ENCODE measurements at regions not wholly inside any gene's neighbourhood (a gene's known extent, or its start where the extent isn't known, plus 50 kb on each side); places are given as distances from the start of the nearest gene placed in this dataset.
"Not testable (repeated sequence)": the region's sequence is repeated elsewhere in the genome, so short reads cannot be mapped to it uniquely, and the experiment has no call there.

DNA sequence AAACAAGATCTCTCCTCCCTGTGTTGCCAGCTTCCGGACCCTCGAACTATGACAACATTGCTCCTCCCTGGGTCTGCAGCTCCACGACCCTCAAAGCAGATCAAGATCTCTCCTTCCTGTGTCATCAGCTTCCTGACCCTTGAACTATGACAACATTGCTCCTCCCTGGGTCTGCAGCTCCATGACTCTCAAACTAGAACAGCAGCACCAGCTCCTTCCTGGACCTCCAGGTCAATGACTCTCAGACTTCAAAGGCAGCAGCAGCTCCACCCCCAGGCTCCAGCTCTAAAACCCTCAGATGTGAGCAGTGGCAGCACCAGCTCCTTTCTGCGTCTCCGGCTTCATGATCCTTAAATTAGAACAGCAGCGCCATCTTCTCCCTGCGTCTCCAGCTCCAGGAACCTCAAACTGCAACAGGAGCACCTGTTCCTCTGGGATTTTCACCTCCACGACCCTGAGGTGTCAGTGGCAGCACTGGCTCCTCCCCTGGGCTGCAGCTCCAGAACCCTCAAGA lies 341.0 kb upstream of the SULF2 start:
- no peak for ATAC-seq

DNA sequence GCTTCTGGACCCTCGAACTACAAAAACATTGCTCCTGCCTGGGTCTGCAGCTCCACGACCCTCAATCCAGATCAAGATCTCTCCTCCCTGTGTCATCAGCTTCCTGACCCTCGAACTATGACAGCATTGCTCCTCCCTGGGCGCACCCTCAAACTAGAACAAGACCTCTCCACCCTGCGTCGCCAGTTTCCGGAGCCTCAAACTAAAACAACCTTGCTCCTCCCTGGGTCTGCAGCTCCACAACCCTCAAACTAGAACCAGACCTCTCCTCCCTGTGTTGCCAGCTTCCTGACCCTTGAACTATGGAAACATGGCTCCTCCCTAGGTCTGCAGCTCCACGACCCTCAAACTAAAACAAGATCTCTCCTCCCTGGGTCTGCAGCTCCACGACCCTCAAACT lies 339.7 kb upstream of the SULF2 start:
- DNase-seq (no peak), ATAC-seq (no peak)

More for the DNA sequence above, 341.0 kb upstream of the SULF2 start:
- no peak for DNase-seq

DNA sequence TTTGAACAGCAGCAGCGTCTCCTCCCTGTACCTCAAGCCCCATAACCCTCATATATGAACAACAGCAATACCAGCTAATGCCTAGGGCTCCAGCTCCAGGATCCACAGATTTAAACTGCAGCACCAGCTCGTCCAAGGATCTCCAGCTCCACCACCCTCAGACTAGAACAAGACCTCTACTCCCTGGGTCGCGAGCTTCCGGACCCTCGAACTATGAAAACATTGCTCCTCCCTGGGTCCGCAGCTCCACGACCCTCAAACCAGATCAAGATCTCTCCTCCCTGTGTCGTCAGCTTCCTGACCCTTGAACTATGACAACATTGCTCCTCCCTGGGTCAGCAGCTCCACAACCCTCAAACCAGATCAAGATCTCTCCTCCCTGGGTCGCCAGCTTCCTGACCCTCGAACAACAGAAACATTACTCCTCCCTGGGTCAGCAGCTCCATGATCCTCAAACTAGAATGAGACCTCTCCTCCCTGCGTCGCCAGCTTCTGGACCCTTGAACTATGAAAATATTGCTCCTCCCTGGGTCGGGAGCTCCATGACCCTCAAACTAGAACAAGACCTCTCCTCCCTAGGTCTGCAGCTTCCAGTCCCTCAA lies 339.0 kb upstream of the SULF2 start:
- no peak for ATAC-seq
- no peak for DNase-seq

DNA sequence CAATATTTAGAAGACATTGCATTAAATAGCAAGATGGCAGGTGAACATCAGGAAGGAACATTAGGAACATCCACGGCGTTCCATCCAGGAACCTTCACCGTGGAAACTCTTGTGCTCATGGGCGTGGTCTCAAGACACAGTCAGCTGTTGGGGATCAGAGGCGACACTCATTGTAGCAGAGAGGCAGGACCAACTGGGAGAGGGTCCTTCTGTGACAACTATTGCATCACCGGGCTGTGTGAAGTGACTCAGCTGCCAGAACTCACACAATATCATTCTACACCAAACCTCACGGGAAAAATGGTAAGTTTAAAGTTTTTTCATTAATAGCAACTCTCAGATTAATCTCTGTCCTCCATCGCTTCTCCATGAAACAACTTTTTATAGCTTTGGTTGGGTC lies 334.8 kb upstream of the SULF2 start:
- ATAC-seq = no peak

DNA sequence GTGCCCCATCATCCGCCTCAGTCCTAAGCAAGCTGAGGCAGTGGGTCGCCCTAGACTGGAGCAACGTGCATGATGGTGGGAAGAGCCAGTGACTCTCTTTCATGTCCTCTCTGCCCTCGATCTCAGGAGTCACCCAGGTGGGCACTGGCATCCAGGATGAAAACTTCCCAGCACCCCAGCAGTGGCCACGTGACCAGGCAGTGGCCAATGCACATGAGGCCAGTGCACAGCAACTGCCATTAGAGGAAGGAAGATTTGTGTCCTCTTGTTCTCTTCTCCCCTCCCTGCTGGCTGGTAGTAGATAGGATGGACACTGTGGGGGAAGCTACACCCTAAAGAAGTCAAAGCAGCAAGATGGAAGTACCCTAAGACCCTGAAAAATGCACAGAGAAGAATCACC lies 334.1 kb upstream of the SULF2 start:
- DNase-seq, ATAC-seq: not testable (repeated sequence)

More for the DNA sequence above, 334.8 kb upstream of the SULF2 start:
- no peak for DNase-seq

DNA sequence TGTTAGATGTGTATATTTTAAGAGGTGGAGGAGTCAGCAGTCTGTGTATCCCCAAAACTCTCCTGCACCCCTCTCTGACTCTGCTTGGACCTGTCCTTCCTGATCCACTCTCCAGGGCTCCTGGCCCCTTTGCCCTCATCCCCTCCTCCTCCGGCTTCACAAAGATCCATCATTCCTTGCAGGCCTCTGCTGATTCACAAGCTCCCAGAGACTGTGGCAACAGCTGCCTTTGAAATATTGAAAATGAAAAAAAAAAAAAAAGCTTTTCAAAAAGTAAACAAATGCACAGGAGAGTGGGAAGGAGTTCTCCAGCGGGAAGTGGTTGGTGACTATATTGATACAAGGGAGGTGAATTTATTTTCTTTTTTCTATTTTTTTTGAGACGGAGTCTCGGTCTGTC lies 330.2 kb upstream of the SULF2 start:
- ATAC-seq (no peak), DNase-seq (no peak)

DNA sequence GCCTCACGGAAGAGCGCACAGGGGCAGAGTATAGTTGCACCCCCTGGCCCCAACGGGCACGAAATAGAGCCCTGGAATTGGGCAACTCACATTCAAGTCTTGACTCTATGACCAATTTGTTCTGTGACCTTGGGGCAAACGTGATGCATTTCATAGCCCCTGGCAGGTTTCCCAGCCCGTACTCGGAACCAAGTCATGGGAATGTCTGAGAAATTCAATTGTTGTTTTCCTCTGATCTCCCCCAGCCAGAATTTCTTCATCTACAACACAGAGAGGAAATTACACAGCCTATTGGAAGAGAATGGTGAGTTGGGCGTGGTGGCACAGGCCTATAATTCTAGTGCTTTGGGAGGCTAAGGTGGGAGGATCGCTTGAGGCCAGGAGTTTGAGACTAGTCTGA lies 322.3 kb upstream of the SULF2 start:
- no peak for DNase-seq
- ATAC-seq = no peak

DNA sequence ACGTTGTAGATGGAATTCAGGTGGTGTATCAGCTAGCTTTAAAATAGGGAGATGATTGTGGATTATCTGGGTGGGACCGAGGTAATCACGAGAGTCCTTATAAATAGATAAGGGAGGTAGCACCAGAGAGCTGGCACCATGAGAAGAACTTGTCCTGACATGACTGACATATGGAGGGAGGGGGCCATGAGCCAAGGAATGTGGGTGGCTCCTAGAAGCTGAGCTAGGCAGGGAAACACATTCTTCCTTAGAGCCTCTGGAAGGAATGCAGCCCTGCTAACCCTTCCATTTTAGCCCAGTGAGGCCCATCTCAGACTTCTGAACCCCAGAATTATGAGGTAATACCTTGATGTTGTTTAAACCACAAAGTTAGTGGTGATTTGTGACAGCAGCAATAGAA lies 321.1 kb upstream of the SULF2 start:
- no peak for ATAC-seq
- DNase-seq = no peak

DNA sequence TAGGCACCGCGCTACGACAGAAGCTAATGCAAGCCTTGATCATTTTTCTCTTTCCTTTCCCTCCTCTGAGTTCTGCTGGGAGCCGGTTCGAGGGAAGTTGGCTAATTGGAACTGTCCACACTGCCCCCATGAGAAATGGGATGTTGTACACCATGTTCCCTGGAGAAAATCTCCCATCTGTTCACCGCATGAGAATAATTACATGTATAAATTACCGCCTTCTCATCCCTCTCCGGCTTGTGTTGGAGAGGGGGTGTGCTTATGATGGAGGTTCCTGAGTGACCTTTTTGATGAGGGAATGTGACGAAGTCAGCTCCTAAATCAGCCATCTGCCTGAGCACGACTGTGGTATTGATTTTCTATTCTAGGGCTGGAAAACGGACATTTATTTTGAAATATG lies 320.2 kb upstream of the SULF2 start:
- DNase-seq (no peak), ATAC-seq (no peak)

DNA sequence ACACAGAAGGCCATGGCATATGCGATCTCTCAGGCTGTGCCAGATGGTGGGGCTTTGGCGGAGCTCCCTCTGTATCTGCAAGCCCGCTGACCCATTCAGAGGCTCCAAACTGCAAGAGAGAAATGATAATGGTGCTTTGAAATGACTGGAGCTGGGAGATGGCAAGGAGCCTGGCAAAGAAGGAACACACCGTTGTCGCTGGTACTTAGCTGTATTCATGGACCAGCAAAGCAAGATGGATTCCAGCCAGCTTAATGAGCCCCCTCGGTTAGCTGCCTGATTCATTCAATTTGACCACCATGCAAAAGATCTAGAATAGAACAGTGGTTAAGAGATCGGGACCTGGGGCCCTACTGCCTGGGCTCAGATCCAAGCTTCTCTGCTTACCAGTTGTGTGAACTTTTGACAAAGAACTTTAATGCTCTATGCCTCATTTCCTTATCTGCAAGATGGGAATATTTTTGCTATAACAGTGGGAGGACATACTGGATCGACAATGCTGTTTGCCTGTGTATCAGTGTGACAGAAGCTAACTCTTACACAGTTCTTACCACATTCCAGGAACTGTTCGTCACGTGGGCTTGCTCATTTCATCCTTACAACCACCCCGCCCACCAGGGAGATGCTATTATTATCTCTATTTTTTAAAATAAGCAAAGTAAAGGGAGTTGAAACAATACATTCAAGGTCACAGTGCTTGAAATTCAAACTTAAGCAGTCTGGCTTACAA lies 317.8 kb upstream of the SULF2 start:
- DNase-seq (no peak), ATAC-seq (no peak)

DNA sequence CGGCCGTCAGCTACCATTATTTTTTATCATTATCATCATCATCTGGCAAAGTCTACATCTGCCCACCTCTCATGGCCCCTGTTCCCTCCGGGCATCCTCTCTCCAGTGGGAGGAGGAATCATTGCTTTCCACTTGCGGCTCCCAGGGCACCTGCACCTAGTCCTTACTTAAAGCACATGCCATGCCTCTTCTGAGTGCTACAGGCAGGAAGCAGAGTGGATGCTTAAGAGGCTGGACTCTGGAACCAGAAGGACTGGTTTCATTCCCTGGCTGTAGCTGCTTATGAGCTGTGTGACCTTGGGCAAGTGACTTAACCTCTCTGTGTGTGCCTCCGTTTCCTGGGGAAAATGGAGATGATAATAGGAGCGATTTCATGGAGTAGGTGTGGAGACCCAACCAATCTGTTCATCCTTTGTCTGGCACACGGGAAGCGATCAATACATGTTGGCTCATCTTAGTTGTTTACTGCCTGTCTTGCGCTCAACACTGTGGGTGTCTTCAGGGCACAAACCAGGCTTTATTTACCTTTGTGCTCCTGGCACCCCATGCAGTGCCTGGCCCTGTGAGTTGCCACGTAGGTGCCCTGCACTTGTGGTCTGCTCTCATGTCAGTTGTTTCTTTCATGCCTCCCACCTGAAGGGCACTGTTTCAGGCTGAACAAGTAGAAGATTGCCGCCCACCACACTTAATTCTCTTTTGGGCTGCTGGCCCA lies 317.0 kb upstream of the SULF2 start:
- no peak for ATAC-seq
- no peak for DNase-seq

DNA sequence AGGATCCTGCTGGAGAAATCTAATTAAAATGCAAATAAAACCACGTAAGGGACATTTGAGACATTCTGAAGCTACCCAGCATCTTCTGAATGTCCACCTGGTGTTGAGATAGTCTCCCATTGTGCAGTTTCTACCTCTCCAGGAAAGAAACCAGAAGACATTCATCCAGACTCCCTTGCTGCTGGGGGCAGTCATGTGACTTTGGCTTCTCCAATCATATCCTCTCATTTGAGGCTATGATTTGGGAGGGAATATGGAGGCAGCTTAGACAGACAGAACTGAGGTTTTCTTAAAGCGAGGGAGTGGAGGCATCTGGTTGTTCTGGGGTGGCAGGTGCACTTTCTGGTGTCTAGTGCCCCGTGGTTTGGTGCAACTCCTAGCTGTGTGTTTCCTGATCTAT lies 315.2 kb upstream of the SULF2 start:
- DNase-seq (no peak), ATAC-seq (no peak)

DNA sequence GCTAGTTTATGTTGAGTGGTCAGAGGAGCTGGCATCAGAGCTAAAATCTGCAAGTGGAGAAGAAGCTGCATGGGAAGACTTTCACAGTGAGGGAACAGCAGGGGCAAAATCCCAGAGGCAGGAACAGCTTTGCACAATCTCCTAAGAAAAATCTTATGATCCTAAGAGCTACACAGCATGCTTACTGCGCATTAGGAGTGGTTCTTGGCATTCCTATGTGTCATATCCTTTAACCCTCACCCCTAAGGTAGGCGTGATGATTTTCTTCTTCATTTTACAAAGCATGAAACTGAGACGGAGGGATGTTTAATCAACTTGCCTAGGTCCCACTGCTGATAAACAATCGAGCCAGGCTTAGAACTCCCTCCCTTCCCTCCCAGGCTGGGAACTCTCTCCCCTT lies 313.6 kb upstream of the SULF2 start:
- DNase-seq (no peak), ATAC-seq (no peak)

DNA sequence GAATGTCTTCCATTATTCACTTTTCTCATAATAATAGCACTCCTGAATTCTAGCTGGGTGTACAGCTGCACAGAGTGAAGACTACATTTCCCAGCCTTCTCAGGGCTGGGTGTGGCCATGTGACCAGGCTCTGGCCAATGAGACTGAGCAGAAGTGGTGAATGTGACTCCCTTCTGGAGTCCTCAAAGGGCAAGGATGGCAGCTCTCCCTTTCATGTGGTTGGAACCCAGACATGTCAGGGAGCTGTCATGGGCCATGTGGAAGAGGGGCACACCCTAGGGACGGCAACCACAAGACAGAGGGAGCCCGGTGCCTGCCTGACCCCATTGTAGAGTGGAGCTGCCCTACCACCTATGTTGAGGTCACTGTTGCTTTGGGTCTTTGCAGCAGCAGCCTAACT lies 312.8 kb upstream of the SULF2 start:
- peak; percentile 28 for ATAC-seq
- DNase-seq = no peak

DNA sequence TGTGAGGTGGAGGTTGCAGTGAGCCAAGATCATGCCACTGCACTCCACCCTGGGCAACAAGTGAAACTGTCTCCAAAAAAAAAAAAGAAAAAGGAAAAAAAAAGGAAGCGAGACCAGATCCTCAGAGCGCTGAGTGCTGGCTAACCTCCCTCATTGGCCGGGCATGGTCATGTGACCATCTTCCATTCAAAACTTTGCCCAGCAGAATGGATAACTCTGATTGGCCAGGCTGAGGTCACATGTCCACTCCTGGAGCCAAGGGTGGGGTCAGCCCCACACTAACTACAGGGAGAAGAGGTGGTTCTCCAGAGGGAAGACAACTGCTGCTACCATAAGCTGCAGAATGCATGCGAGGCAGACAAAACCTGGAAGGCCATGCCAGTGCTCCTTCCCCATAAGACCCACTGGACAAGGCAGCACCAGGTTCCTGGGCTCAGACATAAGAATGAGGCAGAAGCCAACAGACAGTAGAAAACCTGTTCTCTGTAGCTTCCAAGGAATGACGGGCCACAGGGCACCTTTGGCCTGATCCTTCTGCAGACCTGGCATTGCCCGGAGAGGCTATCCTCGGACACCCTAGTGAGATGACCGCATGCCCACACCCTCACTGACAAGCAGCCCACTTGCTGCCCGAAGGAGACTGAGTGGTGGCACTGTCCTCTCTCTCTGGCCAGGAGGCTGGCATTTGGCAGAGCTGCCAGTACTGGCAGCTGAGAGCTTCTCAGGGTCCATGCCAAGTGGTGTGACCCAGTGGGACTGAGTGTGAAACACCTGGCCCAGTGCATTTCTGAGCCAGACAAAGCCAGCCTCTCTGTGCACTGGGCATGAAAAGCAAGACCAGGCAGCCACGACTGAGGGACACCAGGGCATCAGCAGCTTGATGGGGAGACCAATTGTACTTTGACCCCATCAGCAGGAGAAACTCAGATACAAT lies 311.9 kb upstream of the SULF2 start:
- DNase-seq = no peak
- no peak for ATAC-seq

DNA sequence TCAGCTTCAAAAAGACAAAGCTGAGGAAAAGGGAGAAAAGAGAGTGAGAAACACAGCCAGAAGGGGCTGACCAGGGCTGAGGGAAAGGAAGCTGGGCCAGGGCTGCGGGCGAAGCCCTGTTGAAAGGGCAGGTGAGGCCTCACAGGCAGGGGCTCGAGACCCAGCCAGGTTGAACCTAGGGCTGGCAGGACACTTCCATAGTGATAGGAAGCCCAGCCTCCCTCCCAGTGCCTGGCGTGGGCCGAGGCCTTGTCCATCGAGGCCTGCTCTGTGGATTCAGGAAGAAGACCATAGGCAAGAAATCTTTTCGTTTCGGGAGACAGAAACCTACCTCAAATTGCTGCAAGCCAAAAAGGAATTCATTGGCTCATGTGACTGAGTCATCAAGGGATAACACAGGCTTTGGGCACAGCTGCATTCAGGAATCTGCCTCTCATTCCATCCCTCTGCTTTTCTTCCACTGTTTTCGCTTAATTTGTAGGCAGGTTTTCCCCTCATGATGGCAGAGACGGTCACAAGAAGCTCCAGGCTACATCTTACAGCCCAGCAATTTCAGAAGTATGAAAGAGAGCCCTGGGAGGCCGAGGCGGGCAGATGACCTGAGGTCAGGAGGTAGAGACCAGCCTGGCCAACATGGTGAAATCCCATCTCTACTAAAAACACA lies 311.1 kb upstream of the SULF2 start:
- DNase-seq = no peak
- no peak for ATAC-seq

DNA sequence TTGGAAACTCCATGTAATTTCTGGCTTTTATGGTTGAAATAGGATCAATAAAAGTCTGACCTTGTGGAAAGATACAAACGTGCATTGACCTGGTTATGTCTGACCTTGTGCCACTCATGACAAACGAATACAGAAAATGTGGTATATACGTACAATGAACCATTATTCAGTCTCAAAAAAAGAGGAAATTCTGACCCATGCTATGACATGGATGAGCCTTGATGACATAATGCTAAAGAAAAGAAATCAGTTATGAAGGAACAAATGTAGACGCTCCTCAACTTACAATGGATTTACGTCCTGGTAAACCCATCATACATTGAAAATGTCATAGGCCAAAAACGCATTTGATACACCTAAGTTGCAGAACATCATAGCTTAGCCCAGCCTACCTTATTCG lies 309.7 kb upstream of the SULF2 start:
- no peak for DNase-seq

DNA sequence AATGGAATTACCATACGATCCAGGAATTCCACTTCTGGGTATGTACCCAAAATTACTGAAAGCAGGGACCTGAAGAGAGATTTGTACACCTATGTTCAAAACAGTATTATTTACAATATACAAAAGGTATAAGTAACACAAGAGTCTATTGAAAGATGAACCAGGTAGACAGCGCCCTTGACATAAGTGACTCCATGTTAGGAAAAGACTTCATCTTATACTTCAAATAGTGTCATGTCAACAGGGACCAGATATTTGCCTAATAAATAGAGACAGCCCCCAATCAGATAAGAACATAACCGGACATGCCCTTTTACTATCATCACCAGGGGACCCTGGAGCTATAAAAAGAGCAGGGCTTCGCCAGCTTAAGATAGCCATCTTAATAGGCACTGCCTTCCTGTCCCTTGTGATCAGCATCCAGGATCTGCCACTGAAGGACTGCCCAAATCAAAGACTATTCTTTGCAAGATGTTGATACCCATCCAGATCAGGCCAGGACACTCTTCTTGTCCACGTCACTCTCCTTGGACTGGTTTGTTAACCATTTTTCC lies 309.0 kb upstream of the SULF2 start:
- DNase-seq (no peak), ATAC-seq (no peak)

More for the DNA sequence above, 309.7 kb upstream of the SULF2 start:
- no peak for ATAC-seq

DNA sequence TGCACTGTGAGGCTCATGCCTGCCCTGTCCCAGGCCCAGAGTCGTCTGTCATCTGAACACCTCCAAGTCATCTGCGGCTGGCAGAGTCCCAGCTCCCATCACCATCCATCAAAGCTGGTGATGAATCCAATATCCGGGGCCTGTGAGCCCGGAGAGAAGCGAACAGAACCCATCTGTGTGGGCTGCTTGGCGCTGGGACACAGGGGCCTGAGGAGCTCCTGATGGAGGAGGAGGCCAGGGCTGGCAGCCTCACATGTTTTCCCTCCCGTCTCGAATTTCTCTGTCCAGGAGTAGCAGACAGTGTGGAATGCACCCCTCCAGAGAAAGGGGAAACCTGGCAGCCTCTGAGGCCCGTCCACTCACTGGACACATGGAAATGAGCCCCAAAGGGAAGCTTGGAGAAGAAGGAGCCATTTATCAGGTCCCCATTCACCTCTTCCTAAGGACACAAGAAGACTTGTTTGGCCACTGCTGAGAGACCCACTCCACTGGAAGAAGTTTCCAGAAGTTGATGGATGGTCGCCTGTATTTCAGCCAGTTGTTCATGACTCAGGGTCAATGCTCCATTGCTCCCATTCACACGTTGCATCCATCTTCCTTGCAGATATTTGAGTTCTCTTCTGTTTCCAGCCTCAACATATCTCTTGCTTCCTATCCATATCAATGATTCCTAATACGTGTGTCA lies 307.5 kb upstream of the SULF2 start:
- DNase-seq (no peak), ATAC-seq (no peak)

DNA sequence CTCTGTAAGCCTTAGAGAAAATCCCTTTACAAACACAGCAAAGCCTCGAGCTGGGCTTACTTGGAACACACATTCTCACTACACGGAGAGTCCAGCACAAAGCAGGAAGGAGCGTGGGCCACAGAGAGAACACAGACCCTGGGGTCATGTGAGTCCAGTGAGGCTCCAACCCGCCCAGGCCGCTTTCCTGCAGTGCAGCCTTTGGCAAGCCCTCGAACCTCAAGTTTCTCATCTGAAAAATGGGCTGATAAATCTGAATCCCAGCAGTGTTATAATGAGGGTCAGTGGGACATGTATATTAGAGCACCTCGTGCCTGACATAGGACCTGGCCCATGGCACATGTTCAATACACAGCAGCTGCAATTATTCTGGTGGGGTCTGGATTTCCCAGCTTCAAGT lies 305.5 kb upstream of the SULF2 start:
- no peak for ATAC-seq
- DNase-seq = no peak

DNA sequence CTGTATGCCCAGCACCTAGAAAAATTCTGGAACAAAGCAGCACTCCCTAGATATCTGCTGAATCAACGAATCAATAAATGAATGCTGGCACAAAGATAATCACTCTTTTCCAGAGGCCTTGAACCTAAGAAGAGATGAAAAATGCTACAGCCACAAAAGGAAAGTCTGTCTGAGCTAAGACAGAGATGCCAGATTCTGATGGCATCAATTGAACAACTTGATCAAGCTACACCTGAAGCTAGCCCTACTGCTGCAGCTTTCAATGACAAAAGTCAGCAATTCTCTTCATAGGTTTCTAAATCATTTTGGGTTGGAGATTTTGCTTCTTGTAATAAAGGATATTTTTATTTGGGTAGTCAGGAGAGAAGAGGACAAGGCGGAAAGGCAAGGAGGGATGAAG lies 305.0 kb upstream of the SULF2 start:
- ATAC-seq (no peak), DNase-seq (no peak)
